ENCODE measurements at regions not wholly inside any gene's neighbourhood (a gene's known extent, or its start where the extent isn't known, plus 50 kb on each side); places are given as distances from the start of the nearest gene placed in this dataset.

DNA sequence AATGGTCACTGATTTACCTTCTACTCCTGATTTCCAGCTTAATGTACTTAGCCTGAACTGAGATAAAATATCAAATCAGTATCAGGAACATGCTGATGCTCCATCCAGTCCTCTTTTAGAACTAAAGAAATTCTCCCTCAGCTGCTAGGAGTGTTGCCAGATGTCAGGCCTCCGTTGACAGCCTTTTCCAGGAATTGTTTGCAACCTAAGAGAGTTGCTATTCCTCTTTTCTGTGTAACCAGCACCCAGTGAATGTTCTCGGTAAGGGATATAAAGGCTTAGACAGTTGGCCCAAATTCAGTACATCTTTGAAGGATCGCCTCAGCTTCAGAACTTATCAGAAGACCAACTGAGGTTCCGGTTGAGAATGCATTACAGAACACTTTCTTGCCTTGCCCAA is 559.0 kb downstream of the PCDH17 start:
- TF ChIP-seq, protein P1, sequence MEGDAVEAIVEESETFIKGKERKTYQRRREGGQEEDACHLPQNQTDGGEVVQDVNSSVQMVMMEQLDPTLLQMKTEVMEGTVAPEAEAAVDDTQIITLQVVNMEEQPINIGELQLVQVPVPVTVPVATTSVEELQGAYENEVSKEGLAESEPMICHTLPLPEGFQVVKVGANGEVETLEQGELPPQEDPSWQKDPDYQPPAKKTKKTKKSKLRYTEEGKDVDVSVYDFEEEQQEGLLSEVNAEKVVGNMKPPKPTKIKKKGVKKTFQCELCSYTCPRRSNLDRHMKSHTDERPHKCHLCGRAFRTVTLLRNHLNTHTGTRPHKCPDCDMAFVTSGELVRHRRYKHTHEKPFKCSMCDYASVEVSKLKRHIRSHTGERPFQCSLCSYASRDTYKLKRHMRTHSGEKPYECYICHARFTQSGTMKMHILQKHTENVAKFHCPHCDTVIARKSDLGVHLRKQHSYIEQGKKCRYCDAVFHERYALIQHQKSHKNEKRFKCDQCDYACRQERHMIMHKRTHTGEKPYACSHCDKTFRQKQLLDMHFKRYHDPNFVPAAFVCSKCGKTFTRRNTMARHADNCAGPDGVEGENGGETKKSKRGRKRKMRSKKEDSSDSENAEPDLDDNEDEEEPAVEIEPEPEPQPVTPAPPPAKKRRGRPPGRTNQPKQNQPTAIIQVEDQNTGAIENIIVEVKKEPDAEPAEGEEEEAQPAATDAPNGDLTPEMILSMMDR (conservative IDR thresholded peaks at IDR 0.05 in 1 of 2, IDR thresholded peaks at IDR 0.05 in 1 of 2; ENCODE audit: extremely low read depth in 1 of 2, insufficient read depth in 1 of 2, low read depth in 1 of 2, low read length in 2 of 2): no peak
- no peak for TF ChIP-seq EZH2 (IDR thresholded peaks at IDR 0.05; ENCODE audit: borderline replicate concordance, low read length)

Data from mammary epithelial cell (primary cell).